GM23338 (cell line): ENCODE measurements at regions not wholly inside any gene's neighbourhood (a gene's known extent, or its start where the extent isn't known, plus 50 kb on each side); places are given as distances from the start of the nearest gene placed in this dataset.

Source experiments
- ATAC-seq: fragments of 200-7000 bp; cut with Tn5 transposase; 3 replicates; pipeline ENCODE4 v1.9.1; 2020
- DNase-seq: peaks from one replicate; pipeline ENCODE4 v3.0.0-alpha.2; 2015; ENCODE audit warnings: low spot score
- H2AFZ ChIP-seq: fragments of 200-600 bp; sonication (generic); 2 replicates; pipeline ENCODE4 v1.8.0; 2016; ENCODE audit warnings: antibody characterized with exemption, mild to moderate bottlenecking, moderate library complexity
- H3F3A ChIP-seq: fragments of 200-600 bp; sonication (generic); replicated peaks from 2 replicates; pipeline ENCODE4 v1.8.0; 2017; ENCODE audit warnings: antibody characterized with exemption, mixed run types, low read depth
- H3K27ac ChIP-seq: fragments of 200-600 bp; sonication (generic); 2 replicates; pipeline ENCODE4 v1.6.1; 2016; ENCODE audit warnings: low read depth
- H3K27me3 ChIP-seq: fragments of 200-600 bp; sonication (generic); 2 replicates; pipeline ENCODE4 v1.8.0; 2016; ENCODE audit warnings: mild to moderate bottlenecking, mixed run types, moderate library complexity; ENCODE audit not compliant: insufficient read depth
- H3K36me3 ChIP-seq: fragments of 200-600 bp; sonication (generic); 2 replicates; pipeline ENCODE4 v1.8.0; 2016; ENCODE audit warnings: mild to moderate bottlenecking; ENCODE audit not compliant: insufficient read depth
- H3K4me1 ChIP-seq: fragments of 200-600 bp; sonication (generic); 2 replicates; pipeline ENCODE4 v1.8.0; 2016; ENCODE audit warnings: mild to moderate bottlenecking, moderate library complexity; ENCODE audit not compliant: insufficient read depth
- H3K4me2 ChIP-seq: fragments of 200-600 bp; sonication (generic); 2 replicates; pipeline ENCODE4 v1.7.1; 2017; ENCODE audit warnings: mixed run types
- H3K4me3 ChIP-seq: fragments of 200-600 bp; sonication (generic); 2 replicates; pipeline ENCODE4 v1.6.1; 2016; ENCODE audit warnings: mixed run types
- H3K79me2 ChIP-seq: fragments of 200-600 bp; sonication (generic); replicated peaks from 2 replicates; pipeline ENCODE4 v1.8.0; 2017; ENCODE audit warnings: mild to moderate bottlenecking; ENCODE audit not compliant: insufficient read depth
- H3K9me2 ChIP-seq: fragments of 200-600 bp; sonication (generic); 2 replicates; pipeline ENCODE4 v1.8.0; 2017; ENCODE audit not compliant: insufficient read depth
- H4K20me1 ChIP-seq: fragments of 200-600 bp; sonication (generic); replicated peaks from 2 replicates; pipeline ENCODE4 v1.8.0; 2017; ENCODE audit warnings: mild to moderate bottlenecking; ENCODE audit not compliant: insufficient read depth
- H3K27ac Mint-ChIP-seq: 2 replicates; pipeline ENCODE4 v1.8.0; 2020; ENCODE audit warnings: inconsistent platforms, mild to moderate bottlenecking, moderate library complexity, mixed read lengths
- H3K27me3 Mint-ChIP-seq: 3 replicates; pipeline ENCODE4 v1.8.0; 2022; ENCODE audit warnings: low read depth, mild to moderate bottlenecking, moderate library complexity, mixed read lengths, inconsistent platforms; ENCODE audit not compliant: insufficient read depth, poor library complexity
- H3K36me3 Mint-ChIP-seq: 3 replicates; pipeline ENCODE4 v1.8.0; 2021; ENCODE audit warnings: low read depth, mild to moderate bottlenecking, inconsistent platforms, moderate library complexity, mixed read lengths
- H3K4me1 Mint-ChIP-seq: 3 replicates; pipeline ENCODE4 v1.8.0; 2020; ENCODE audit warnings: mild to moderate bottlenecking, inconsistent platforms, mixed read lengths
- H3K4me3 Mint-ChIP-seq: 3 replicates; pipeline ENCODE4 v1.8.0; 2021; ENCODE audit warnings: moderate library complexity, mild to moderate bottlenecking, inconsistent platforms, mixed read lengths
- H3K9me3 Mint-ChIP-seq: 3 replicates; pipeline ENCODE4 v1.8.0; 2020; ENCODE audit warnings: moderate library complexity, mild to moderate bottlenecking, inconsistent platforms, mixed read lengths
- JUNB ChIP-seq: IDR thresholded peaks from one replicate; pipeline ENCODE4 v1.6.1; 2016; ENCODE audit warnings: antibody characterized with exemption; ENCODE audit not compliant: unreplicated experiment
- NANOG ChIP-seq: IDR thresholded peaks from 2 replicates; pipeline ENCODE4 v1.6.1; 2016; ENCODE audit warnings: antibody characterized with exemption, borderline replicate concordance
- POLR2AphosphoS5 ChIP-seq: IDR thresholded peaks from 2 replicates; pipeline ENCODE4 v1.6.1; 2016; ENCODE audit warnings: antibody characterized with exemption, low read depth
- REST ChIP-seq: IDR thresholded peaks from one replicate; pipeline ENCODE4 v1.6.1; 2018; ENCODE audit warnings: antibody characterized with exemption; ENCODE audit not compliant: unreplicated experiment
- STAT1 ChIP-seq: IDR thresholded peaks from one replicate; pipeline ENCODE4 v1.6.1; 2016; ENCODE audit warnings: antibody characterized with exemption; ENCODE audit not compliant: unreplicated experiment
- ZNF114 ChIP-seq: fragments of 250-450 bp; sonication (Bioruptor Pico); IDR thresholded peaks from 2 replicates; pipeline ENCODE4 v1.5.0; 2020; ENCODE audit warnings: mild to moderate bottlenecking, moderate library complexity
- ZNF331 ChIP-seq: fragments of 250-450 bp; sonication (Bioruptor Pico); IDR thresholded peaks from 2 replicates; pipeline ENCODE4 v1.5.0; 2020; ENCODE audit warnings: low read depth, mild to moderate bottlenecking, moderate library complexity
- ZNF462 ChIP-seq: fragments of 250-450 bp; sonication (Bioruptor Pico); IDR thresholded peaks from 2 replicates; pipeline ENCODE4 v1.5.0; 2020; ENCODE audit warnings: mild to moderate bottlenecking, moderate library complexity

- no peak overlapping the region for H3K27ac Mint-ChIP-seq
- no peaks in the 10 kb centered on the region for H3K4me1 ChIP-seq
- H3K4me3 ChIP-seq = no peak overlapping the region
- no peaks in the 10 kb centered on the region for H3K9me3 Mint-ChIP-seq
- no peaks in the 10 kb centered on the region for H3K27me3 Mint-ChIP-seq
- H3K27me3 ChIP-seq = no peaks in the 10 kb centered on the region
- H3K79me2 ChIP-seq = no peaks in the 10 kb centered on the region
- DNase-seq = no peak
- H3F3A ChIP-seq = no peaks in the 10 kb centered on the region
- H3K4me1 Mint-ChIP-seq = peaks cover 2% of the 10 kb centered on the region
- no peak overlapping the region for H2AFZ ChIP-seq
- H3K27ac ChIP-seq = no peak overlapping the region
- no peak for ATAC-seq
- H4K20me1 ChIP-seq = no peaks in the 10 kb centered on the region
- no peak overlapping the region for H3K4me3 Mint-ChIP-seq
- TF ChIP-seq ZNF331 (CRISPR knock-in tag) = no peak
- no peak for TF ChIP-seq STAT1
- TF ChIP-seq NANOG = no peak
- no peaks in the 10 kb centered on the region for H3K36me3 Mint-ChIP-seq
- H3K36me3 ChIP-seq = no peaks in the 10 kb centered on the region
- no peaks in the 10 kb centered on the region for H3K9me2 ChIP-seq
- H3K4me2 ChIP-seq = no peak overlapping the region
These were observed 182.8 kb downstream of the DEPDC1B start for GRCh38 chr5:60517094-60517694.

- H2AFZ ChIP-seq = no peak overlapping the region
- H3K4me1 ChIP-seq = no peaks in the 10 kb centered on the region
- TF ChIP-seq POLR2AphosphoS5 (no peak), JUNB (no peak), REST (no peak), STAT1 (no peak), ZNF331 (CRISPR knock-in tag) (no peak), NANOG (no peak)
- Mint-ChIP-seq H3K36me3 (no peaks in the 10 kb centered on the region), H3K4me3 (no peak overlapping the region), H3K27me3 (no peaks in the 10 kb centered on the region), H3K27ac (no peak overlapping the region), H3K9me3 (no peaks in the 10 kb centered on the region), H3K4me1 (peaks cover 2% of the 10 kb centered on the region)
- H3K4me3 ChIP-seq = no peak overlapping the region
- no peak overlapping the region for H3K4me2 ChIP-seq
- peak; percentile 77 for ATAC-seq
- H3K79me2 ChIP-seq = no peaks in the 10 kb centered on the region
- no peak overlapping the region for H3K27ac ChIP-seq
- no peaks in the 10 kb centered on the region for H3K36me3 ChIP-seq
- no peaks in the 10 kb centered on the region for H4K20me1 ChIP-seq
- H3K27me3 ChIP-seq = no peaks in the 10 kb centered on the region
- no peaks in the 10 kb centered on the region for H3K9me2 ChIP-seq
- DNase-seq = peak; percentile 24
- H3F3A ChIP-seq = no peaks in the 10 kb centered on the region
These were observed 183.3 kb downstream of the DEPDC1B start for GRCh38 chr5:60516688-60517087.

- H3K9me3 Mint-ChIP-seq = no peaks in the 10 kb centered on the region
- H3K27me3 Mint-ChIP-seq = no peaks in the 10 kb centered on the region
- Histone ChIP-seq H3K79me2 (no peaks in the 10 kb centered on the region), H3K4me2 (no peak overlapping the region), H3K4me1 (no peaks in the 10 kb centered on the region), H3F3A (no peaks in the 10 kb centered on the region), H3K36me3 (no peaks in the 10 kb centered on the region), H3K27me3 (no peaks in the 10 kb centered on the region), H2AFZ (no peak overlapping the region), H3K27ac (no peak overlapping the region), H4K20me1 (no peaks in the 10 kb centered on the region), H3K9me2 (no peaks in the 10 kb centered on the region), H3K4me3 (no peak overlapping the region)
- H3K27ac Mint-ChIP-seq = no peak overlapping the region
- no peak for ATAC-seq
- H3K36me3 Mint-ChIP-seq = no peaks in the 10 kb centered on the region
- DNase-seq = no peak
- peaks cover 8% of the 10 kb centered on the region for H3K4me1 Mint-ChIP-seq
- no peak overlapping the region for H3K4me3 Mint-ChIP-seq
- TF ChIP-seq ZNF114 = no peak
- TF ChIP-seq STAT1 = no peak
- no peak for TF ChIP-seq ZNF462 (CRISPR knock-in tag)
These were observed 185.8 kb downstream of the DEPDC1B start for GRCh38 chr5:60514152-60514551.
